PFSK-1 (cell line): ENCODE measurements at regions not wholly inside any gene's neighbourhood (a gene's known extent, or its start where the extent isn't known, plus 50 kb on each side); places are given as distances from the start of the nearest gene placed in this dataset.

Experiments
- FOXP2 ChIP-seq: optimal IDR thresholded peaks from 2 replicates; pipeline ENCODE3; 2011; ENCODE audit warnings: borderline replicate concordance, control low read depth, inconsistent platforms; ENCODE audit not compliant: insufficient read depth; ENCODE audit errors: extremely low read length, extremely low read depth
- POLR2AphosphoS5 ChIP-seq: IDR thresholded peaks from 2 replicates; pipeline ENCODE4 v1.6.1; 2012; ENCODE audit warnings: low read depth, mild to moderate bottlenecking, control low read depth, low read length, moderate library complexity
- SIN3A ChIP-seq: IDR thresholded peaks from 2 replicates; pipeline ENCODE4 v1.6.1; 2012; ENCODE audit warnings: mild to moderate bottlenecking, low read length, moderate library complexity, borderline replicate concordance; ENCODE audit not compliant: insufficient read depth
- TAF1 ChIP-seq: IDR thresholded peaks from 2 replicates; pipeline ENCODE4 v1.6.1; 2012; ENCODE audit warnings: low read length, control low read depth, borderline replicate concordance; ENCODE audit not compliant: insufficient read depth
- TF ChIP-seq, protein P1 (sequence below), 2 experiments: IDR thresholded peaks; 2 replicates each; pipeline versions ENCODE4 v1.6.1 to v1.8.0; 2011 to 2012; ENCODE audit warnings: low read depth in 2 of 2, low read length in 2 of 2, control low read depth in 1 of 2, inconsistent platforms in 1 of 2, mild to moderate bottlenecking in 1 of 2, moderate library complexity in 1 of 2; ENCODE audit not compliant: insufficient read depth in 1 of 2

DNA sequence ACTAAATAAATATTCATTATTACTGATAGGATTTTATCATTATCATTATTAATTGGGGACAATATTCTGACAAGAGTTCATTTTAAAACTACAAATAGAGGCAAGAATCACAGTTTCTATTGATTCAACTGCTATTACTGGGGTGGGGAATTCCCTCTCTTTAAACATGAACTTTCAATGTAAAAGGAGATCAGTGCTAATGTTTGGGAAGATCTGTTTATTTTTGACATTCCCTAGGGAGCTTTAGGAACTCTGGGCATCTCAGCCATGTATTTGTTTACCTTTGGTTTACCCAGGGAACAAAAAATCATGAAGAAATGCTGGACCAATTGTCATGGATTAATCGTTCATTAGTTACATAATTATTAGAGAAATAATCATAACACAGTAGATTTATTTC is 443.2 kb upstream of the AKR1E2 start:
- no peak for TF ChIP-seq TAF1
- TF ChIP-seq SIN3A = no peak
- TF ChIP-seq POLR2AphosphoS5 = no peak
- no peak for TF ChIP-seq FOXP2
- TF ChIP-seq, protein P1, sequence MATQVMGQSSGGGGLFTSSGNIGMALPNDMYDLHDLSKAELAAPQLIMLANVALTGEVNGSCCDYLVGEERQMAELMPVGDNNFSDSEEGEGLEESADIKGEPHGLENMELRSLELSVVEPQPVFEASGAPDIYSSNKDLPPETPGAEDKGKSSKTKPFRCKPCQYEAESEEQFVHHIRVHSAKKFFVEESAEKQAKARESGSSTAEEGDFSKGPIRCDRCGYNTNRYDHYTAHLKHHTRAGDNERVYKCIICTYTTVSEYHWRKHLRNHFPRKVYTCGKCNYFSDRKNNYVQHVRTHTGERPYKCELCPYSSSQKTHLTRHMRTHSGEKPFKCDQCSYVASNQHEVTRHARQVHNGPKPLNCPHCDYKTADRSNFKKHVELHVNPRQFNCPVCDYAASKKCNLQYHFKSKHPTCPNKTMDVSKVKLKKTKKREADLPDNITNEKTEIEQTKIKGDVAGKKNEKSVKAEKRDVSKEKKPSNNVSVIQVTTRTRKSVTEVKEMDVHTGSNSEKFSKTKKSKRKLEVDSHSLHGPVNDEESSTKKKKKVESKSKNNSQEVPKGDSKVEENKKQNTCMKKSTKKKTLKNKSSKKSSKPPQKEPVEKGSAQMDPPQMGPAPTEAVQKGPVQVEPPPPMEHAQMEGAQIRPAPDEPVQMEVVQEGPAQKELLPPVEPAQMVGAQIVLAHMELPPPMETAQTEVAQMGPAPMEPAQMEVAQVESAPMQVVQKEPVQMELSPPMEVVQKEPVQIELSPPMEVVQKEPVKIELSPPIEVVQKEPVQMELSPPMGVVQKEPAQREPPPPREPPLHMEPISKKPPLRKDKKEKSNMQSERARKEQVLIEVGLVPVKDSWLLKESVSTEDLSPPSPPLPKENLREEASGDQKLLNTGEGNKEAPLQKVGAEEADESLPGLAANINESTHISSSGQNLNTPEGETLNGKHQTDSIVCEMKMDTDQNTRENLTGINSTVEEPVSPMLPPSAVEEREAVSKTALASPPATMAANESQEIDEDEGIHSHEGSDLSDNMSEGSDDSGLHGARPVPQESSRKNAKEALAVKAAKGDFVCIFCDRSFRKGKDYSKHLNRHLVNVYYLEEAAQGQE (IDR thresholded peaks at IDR 0.05; ENCODE audit: insufficient read depth in 1 of 2, low read depth in 2 of 2, low read length in 2 of 2) = no peak

- no peak for TF ChIP-seq TAF1
- TF ChIP-seq, protein P1 (IDR thresholded peaks at IDR 0.05; ENCODE audit: insufficient read depth in 1 of 2, low read depth in 2 of 2, low read length in 2 of 2) = no peak
- no peak for TF ChIP-seq SIN3A
- no peak for TF ChIP-seq POLR2AphosphoS5
- no peak for TF ChIP-seq FOXP2
These were observed 452.4 kb upstream of the AKR1E2 start for GRCh38 chr10:4373612-4374011.

DNA sequence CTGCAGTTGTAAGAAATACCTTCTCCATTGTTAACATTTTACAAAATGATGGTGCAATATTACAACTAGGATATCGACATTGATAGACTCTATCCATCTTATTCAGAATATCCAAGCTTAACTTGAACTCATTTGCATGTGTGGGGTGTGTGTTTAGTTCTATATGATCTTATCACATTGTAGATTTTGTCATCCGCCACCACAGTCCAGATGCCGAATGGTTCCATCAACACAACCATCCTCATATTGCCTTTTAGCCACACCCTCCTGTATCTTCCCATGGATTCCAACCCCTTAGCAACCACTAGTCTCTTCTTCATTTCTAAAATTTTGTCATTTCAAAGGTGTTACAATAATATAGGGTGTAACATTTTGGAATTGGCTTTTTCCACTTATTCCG is 452.9 kb upstream of the AKR1E2 start:
- TF ChIP-seq, protein P1 (IDR thresholded peaks at IDR 0.05; ENCODE audit: insufficient read depth in 1 of 2, low read depth in 2 of 2, low read length in 2 of 2) = no peak
- TF ChIP-seq POLR2AphosphoS5 = no peak
- no peak for TF ChIP-seq SIN3A
- TF ChIP-seq TAF1 = no peak
- no peak for TF ChIP-seq FOXP2

DNA sequence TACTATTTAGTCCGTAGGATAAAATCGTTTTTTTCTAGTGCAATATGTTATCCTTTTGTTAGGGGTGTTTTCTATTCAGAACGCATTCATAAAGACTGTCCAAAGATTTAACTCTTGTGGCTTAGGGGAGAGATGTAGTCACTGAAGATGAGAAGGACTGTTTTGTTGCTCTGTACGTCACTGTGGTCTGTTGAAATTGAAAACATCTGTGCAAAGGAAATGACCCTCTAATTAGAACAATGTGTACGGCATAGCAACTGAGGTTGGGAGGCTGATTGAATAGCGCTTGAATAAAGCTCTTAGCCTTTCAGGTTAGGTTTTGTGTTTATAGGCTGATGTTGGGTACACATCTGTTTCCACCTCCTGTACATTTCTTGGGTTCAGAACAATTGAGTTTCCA is 453.4 kb upstream of the AKR1E2 start:
- TF ChIP-seq SIN3A (peak; percentile 92), POLR2AphosphoS5 (peak; percentile 92), FOXP2 (peak; percentile 68), TAF1 (peak; percentile 66; the same call in 1 of the 2 replicates)
- TF ChIP-seq, protein P1 (IDR thresholded peaks at IDR 0.05; ENCODE audit: insufficient read depth in 1 of 2, low read depth in 2 of 2, low read length in 2 of 2) = peak in 1 of 2 experiments; percentile 78; a peak in 2 of 4 replicates

DNA sequence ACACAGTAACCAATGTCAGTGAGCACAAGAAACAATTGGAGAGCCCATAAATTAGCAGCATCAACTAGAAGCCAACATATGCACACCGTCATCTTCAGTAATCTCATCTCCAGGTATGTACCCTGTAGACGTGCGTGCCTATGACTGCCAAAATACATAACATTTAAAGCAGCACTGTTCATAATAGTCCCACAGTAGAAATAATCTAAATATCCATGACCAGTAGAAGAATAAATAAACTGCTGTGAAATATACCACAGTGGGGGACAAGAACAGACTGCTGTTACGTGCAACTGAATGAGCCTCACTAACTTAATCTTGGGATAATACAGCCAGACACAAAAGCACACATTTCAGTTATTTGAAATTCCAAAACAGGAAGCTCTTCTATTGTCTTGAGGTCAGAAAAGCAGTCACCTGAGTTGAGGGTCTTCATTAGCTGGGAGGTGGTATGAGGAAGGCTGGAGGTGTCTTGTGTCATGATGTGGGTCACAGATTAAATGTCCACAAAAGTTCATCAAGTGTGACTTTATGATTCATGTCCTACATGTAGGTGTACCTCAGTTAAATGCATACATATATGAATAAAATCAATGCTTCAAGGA is 454.2 kb upstream of the AKR1E2 start:
- no peak for TF ChIP-seq POLR2AphosphoS5
- TF ChIP-seq SIN3A = no peak
